Spleen (tissue), 11 donors: ENCODE measurements at regions not wholly inside any gene's neighbourhood (a gene's known extent, or its start where the extent isn't known, plus 50 kb on each side); places are given as distances from the start of the nearest gene placed in this dataset.

Experiments used
- DNase-seq: peaks from one replicate; pipeline ENCODE4 v3.0.0-alpha.2; 2020
- H3K27ac ChIP-seq, 8 donors: fragments of 200-600 bp; sonication (generic) in 7 of 8; 1 replicate in 4 of 8; 2 replicates in 4 of 8; pipeline versions ENCODE4 v1.5.0 to v1.8.0; 2016 to 2021; ENCODE audit warnings: inconsistent platforms in 4 of 8, mild to moderate bottlenecking in 4 of 8, moderate library complexity in 1 of 8
- H3K27me3 ChIP-seq, 7 donors: fragments of 200-600 bp; sonication (generic) in 6 of 7; replicated peaks in 1 of 7; 1 replicate in 4 of 7; 2 replicates in 3 of 7; pipeline versions ENCODE4 v1.5.0 to v1.8.0; 2016 to 2021; ENCODE audit warnings: inconsistent platforms in 3 of 7, mild to moderate bottlenecking in 1 of 7
- H3K36me3 ChIP-seq, 6 donors: fragments of 200-600 bp; sonication (generic) in 5 of 6; 1 replicate in 4 of 6; 2 replicates in 2 of 6; pipeline versions ENCODE4 v1.5.0 to v1.8.0; 2016 to 2021; ENCODE audit warnings: inconsistent platforms in 2 of 6
- H3K4me1 ChIP-seq, 6 donors: fragments of 200-600 bp; sonication (generic) in 5 of 6; 1 replicate in 3 of 6; 2 replicates in 3 of 6; pipeline versions ENCODE4 v1.5.0 to v1.8.0; 2016 to 2021; ENCODE audit warnings: inconsistent platforms in 3 of 6
- H3K4me3 ChIP-seq, 8 donors: fragments of 200-600 bp; sonication (generic) in 7 of 8; 1 replicate in 4 of 8; 2 replicates in 4 of 8; pipeline versions ENCODE4 v1.5.0 to v1.8.0; 2016 to 2021; ENCODE audit warnings: inconsistent platforms in 4 of 8, mild to moderate bottlenecking in 4 of 8, moderate library complexity in 2 of 8
- H3K9me3 ChIP-seq, 8 donors: fragments of 200-600 bp; sonication (generic) in 7 of 8; 1 replicate in 4 of 8; 2 replicates in 4 of 8; pipeline versions ENCODE4 v1.5.0 to v1.8.0; 2016 to 2021; ENCODE audit warnings: inconsistent platforms in 4 of 8
- CTCF ChIP-seq, 11 experiments: fragments of 200-600 bp in 7 of 11; fragments of 450-650 bp in 4 of 11; sonication (generic) in 4 of 11; IDR thresholded peaks in 8 of 11; conservative IDR thresholded peaks in 3 of 11; 1 replicate in 7 of 11; 2 replicates in 4 of 11; pipeline versions ENCODE4 v1.4.0 to v1.8.0; 2016 to 2021; ENCODE audit warnings: antibody characterized with exemption in 11 of 11, inconsistent platforms in 4 of 11, mild to moderate bottlenecking in 1 of 11
- POLR2A ChIP-seq, 3 donors: fragments of 450-650 bp; IDR thresholded peaks; one replicate each; pipeline ENCODE4 v1.5.1; 2017; ENCODE audit warnings: antibody characterized with exemption in 3 of 3, mild to moderate bottlenecking in 1 of 3
- POLR2AphosphoS5 ChIP-seq, 3 donors: sonication (generic); formaldehyde crosslinking; IDR thresholded peaks; one replicate each; pipeline ENCODE4 v1.5.1; 2017; ENCODE audit warnings: antibody characterized with exemption in 3 of 3
- WGBS, 5 donors: extraction: QIAGEN DNeasy Blood & Tissue Kit in 3 of 5; methylation state at CpG; one replicate each; pipeline versions ENCODE4 v1.1.5 to v1.1.7; 2013 to 2018; 5-methylcytosine and 5-hydroxymethylcytosine counted together
- intact Hi-C: fragments of 100-400 bp; cut with DNase I; formaldehyde crosslinking; loops from one replicate; pipeline ENCODE4 v1.15.0; 2023; ENCODE audit warnings: low total_unique reads
- donor health status: healthy with polysubstance abuse.
- donor health status: DM: no; HTN: no; CAD: no; lungs with moderate emphysema.
- donor health status: DM: no; HTN: no; CAD: no.
- donor health status: Bipolar disorder and iron deficiency.
- donor health status: healthy.
- donor health status: DM: no; HTN: no; CAD: no.
- donor health status: DM: yes; HTN: yes; CAD: no.

GRCh38 chr18:73038336-73038735, 170.5 kb upstream of the NETO1 start:
- Histone ChIP-seq H3K27ac (peak overlapping the region in 3 of 8 donors; percentile 19 to 32 (median 27)), H3K9me3 (peaks cover 0 to 4% (median 0%) of the 10 kb centered on the region in 8 donors), H3K36me3 (no peaks in the 10 kb centered on the region), H3K4me1 (peaks cover 0 to 13% (median 0%) of the 10 kb centered on the region in 6 donors), H3K4me3 (no peak overlapping the region), H3K27me3 (no peaks in the 10 kb centered on the region)
- intact Hi-C loops = no loop called here
- DNase-seq = no peak
- WGBS, 5 donors = 66 to 75% (median 69%) methylated on average over 5 of the region's 5 CpGs
- no peak for TF ChIP-seq POLR2AphosphoS5 (IDR thresholded peaks at IDR 0.05)
- no peak for TF ChIP-seq POLR2A (IDR thresholded peaks at IDR 0.05)
- no peak for TF ChIP-seq CTCF (IDR thresholded peaks at IDR 0.05 in 8 of 11, conservative IDR thresholded peaks at IDR 0.05 in 3 of 11)

GRCh38 chr18:73023975-73024374, 156.2 kb upstream of the NETO1 start:
- Histone ChIP-seq H3K27me3 (no peaks in the 10 kb centered on the region), H3K27ac (no peak overlapping the region), H3K9me3 (peaks cover 0 to 71% (median 39%) of the 10 kb centered on the region in 8 donors), H3K4me3 (no peak overlapping the region), H3K4me1 (no peaks in the 10 kb centered on the region), H3K36me3 (no peaks in the 10 kb centered on the region)
- 62 to 78% (median 67%) methylated on average over 4 of the region's 4 CpGs for WGBS, 5 donors
- no peak for TF ChIP-seq POLR2AphosphoS5 (IDR thresholded peaks at IDR 0.05)
- TF ChIP-seq POLR2A (IDR thresholded peaks at IDR 0.05) = no peak
- TF ChIP-seq CTCF (IDR thresholded peaks at IDR 0.05 in 8 of 11, conservative IDR thresholded peaks at IDR 0.05 in 3 of 11) = no peak
- intact Hi-C loops = no loop called here
- no peak for DNase-seq

- Histone ChIP-seq H3K4me3 (no peak overlapping the region), H3K9me3 (peaks cover 0 to 11% (median 0%) of the 10 kb centered on the region in 8 donors), H3K27ac (peak overlapping the region in 1 of 8 donors; percentile 11), H3K4me1 (peaks cover 0 to 12% (median 0%) of the 10 kb centered on the region in 6 donors), H3K36me3 (no peaks in the 10 kb centered on the region), H3K27me3 (no peaks in the 10 kb centered on the region)
- intact Hi-C loops = no loop called here
- no peak for TF ChIP-seq POLR2A (IDR thresholded peaks at IDR 0.05)
- TF ChIP-seq CTCF (IDR thresholded peaks at IDR 0.05 in 8 of 11, conservative IDR thresholded peaks at IDR 0.05 in 3 of 11) = no peak
- TF ChIP-seq POLR2AphosphoS5 (IDR thresholded peaks at IDR 0.05) = no peak
- 6 to 21% (median 13%) methylated on average over 4 of the region's 4 CpGs for WGBS, 5 donors
- no peak for DNase-seq
Observed at GRCh38 chr18:73009691-73010090, 141.9 kb upstream of the NETO1 start.

- TF ChIP-seq POLR2A (IDR thresholded peaks at IDR 0.05) (no peak), CTCF (IDR thresholded peaks at IDR 0.05 in 8 of 11, conservative IDR thresholded peaks at IDR 0.05 in 3 of 11) (no peak), POLR2AphosphoS5 (IDR thresholded peaks at IDR 0.05) (no peak)
- intact Hi-C loops = no loop called here
- 90 to 96% (median 90%) methylated on average over 4 of the region's 4 CpGs for WGBS, 5 donors
Observed at GRCh38 chr18:73007915-73008308, 140.1 kb upstream of the NETO1 start.

More at GRCh38 chr18:73007915-73008308, 140.1 kb upstream of the NETO1 start:
- Histone ChIP-seq H3K27ac (peak overlapping the region; percentile 37 to 77 (median 60)), H3K36me3 (no peaks in the 10 kb centered on the region), H3K4me3 (no peak overlapping the region), H3K4me1 (peaks cover 0 to 12% (median 0%) of the 10 kb centered on the region in 6 donors), H3K9me3 (peaks cover 0 to 3% (median 0%) of the 10 kb centered on the region in 8 donors), H3K27me3 (no peaks in the 10 kb centered on the region)
- no peak for DNase-seq
